IMR-90 (cell line): ENCODE measurements at regions not wholly inside any gene's neighbourhood (a gene's known extent, or its start where the extent isn't known, plus 50 kb on each side); places are given as distances from the start of the nearest gene placed in this dataset.

Experiments used
- ATAC-seq: fragments of 200-7000 bp; cut with Tn5 transposase; 2 replicates; pipeline ENCODE4 v1.9.1; 2020; ENCODE audit warnings: low read depth, mild to moderate bottlenecking, moderate library complexity
- BruUV-seq: library from RNA; stranded (reverse); fragments of 400-500 nt; replicated peaks from 2 replicates; lab custom pipeline; 2021; lab: Mats Ljungman, UMichigan
- CTCF ChIA-PET: fragments of 300-600 bp; formaldehyde crosslinking; extraction: SDS; loops from one replicate; lab custom pipeline; 2021; ENCODE audit warnings: antibody characterized with exemption; lab: Yijun Ruan, JAX
- POLR2A ChIA-PET: fragments of 300-600 bp; sonication (Branson Sonifier 250); formaldehyde crosslinking; loops from one replicate; lab custom pipeline; 2022; ENCODE audit warnings: antibody characterized with exemption; ENCODE audit not compliant: unreplicated experiment; lab: Charles Lee
- DNase-seq: peaks from one replicate; pipeline ENCODE4 v3.0.0; 2013
- H2AFZ ChIP-seq: replicated peaks from 2 replicates; pipeline ENCODE3; 2013; ENCODE audit warnings: low read length, mild to moderate bottlenecking; ENCODE audit not compliant: poor library complexity
- H2AK5ac ChIP-seq: 2 replicates; pipeline ENCODE4 v1.6.1; 2013; ENCODE audit warnings: low read depth, low read length, inconsistent platforms
- H2AK9ac ChIP-seq: replicated peaks from 2 replicates; pipeline ENCODE3; 2013; ENCODE audit warnings: mild to moderate bottlenecking, low read depth, low read length, moderate library complexity; ENCODE audit not compliant: poor library complexity
- H2BK120ac ChIP-seq: 2 replicates; pipeline ENCODE4 v1.6.1; 2013; ENCODE audit warnings: low read depth, low read length, inconsistent platforms
- H2BK15ac ChIP-seq: 3 replicates; pipeline ENCODE4 v1.6.1; 2013; ENCODE audit warnings: low read depth, low read length, inconsistent platforms
- H2BK20ac ChIP-seq: 2 replicates; pipeline ENCODE4 v1.6.1; 2013; ENCODE audit warnings: low read depth, mild to moderate bottlenecking, inconsistent platforms, low read length, moderate library complexity
- H2BK5ac ChIP-seq: 2 replicates; pipeline ENCODE4 v1.6.1; 2013; ENCODE audit warnings: mild to moderate bottlenecking, low read depth, low read length, inconsistent platforms; ENCODE audit not compliant: poor library complexity, severe bottlenecking
- H3K14ac ChIP-seq: replicated peaks from 2 replicates; pipeline ENCODE4 v1.6.1; 2013; ENCODE audit warnings: low read depth, low read length, inconsistent platforms
- H3K18ac ChIP-seq: 2 replicates; pipeline ENCODE4 v1.6.1; 2013; ENCODE audit warnings: low read depth, low read length, control low read depth
- H3K23ac ChIP-seq: 2 replicates; pipeline ENCODE4 v1.6.1; 2013; ENCODE audit warnings: low read depth, low read length, inconsistent platforms
- H3K27ac ChIP-seq: 2 replicates; pipeline ENCODE4 v1.5.1; 2013; ENCODE audit warnings: mild to moderate bottlenecking, control low read depth, low read length; ENCODE audit not compliant: insufficient read depth
- H3K27me3 ChIP-seq: 2 replicates; pipeline ENCODE4 v1.6.1; 2013; ENCODE audit warnings: low read length; ENCODE audit not compliant: control insufficient read depth, insufficient read depth
- H3K36me3 ChIP-seq: 2 replicates; pipeline ENCODE4 v1.6.1; 2013; ENCODE audit warnings: low read length, mixed read lengths; ENCODE audit not compliant: control insufficient read depth, insufficient read depth
- H3K4ac ChIP-seq: 2 replicates; pipeline ENCODE4 v1.6.1; 2013; ENCODE audit warnings: low read depth, low read length, inconsistent platforms
- H3K4me1 ChIP-seq: 2 replicates; pipeline ENCODE4 v1.6.1; 2013; ENCODE audit warnings: low read length, mixed read lengths; ENCODE audit not compliant: control insufficient read depth, insufficient read depth
- H3K4me2 ChIP-seq: 2 replicates; pipeline ENCODE4 v1.6.1; 2013; ENCODE audit warnings: low read depth, mild to moderate bottlenecking, control low read depth, low read length, moderate library complexity
- H3K4me3 ChIP-seq: 2 replicates; pipeline ENCODE4 v1.5.1; 2013; ENCODE audit warnings: low read depth, mild to moderate bottlenecking, control low read depth, low read length, moderate library complexity; ENCODE audit not compliant: insufficient read depth
- H3K56ac ChIP-seq: 2 replicates; pipeline ENCODE4 v1.6.1; 2013; ENCODE audit warnings: low read length, inconsistent platforms; ENCODE audit not compliant: insufficient read depth; ENCODE audit errors: extremely low read depth
- H3K79me1 ChIP-seq, 2 experiments: 2 replicates each; pipeline ENCODE4 v1.6.1; 2013; ENCODE audit warnings: low read length in 2 of 2, inconsistent platforms in 1 of 2, low read depth in 1 of 2
- H3K9ac ChIP-seq: 2 replicates; pipeline ENCODE4 v1.6.1; 2013; ENCODE audit warnings: low read depth, low read length, control low read depth
- H3K9me1 ChIP-seq: 2 replicates; pipeline ENCODE4 v1.6.1; 2013; ENCODE audit warnings: low read length, inconsistent platforms; ENCODE audit not compliant: insufficient read depth
- H3K9me3 ChIP-seq: 2 replicates; pipeline ENCODE4 v1.6.1; 2013; ENCODE audit warnings: low read length; ENCODE audit not compliant: control insufficient read depth, insufficient read depth
- H4K20me1 ChIP-seq: 2 replicates; pipeline ENCODE4 v1.6.1; 2013; ENCODE audit warnings: low read length, inconsistent platforms; ENCODE audit not compliant: insufficient read depth
- H4K5ac ChIP-seq: 2 replicates; pipeline ENCODE4 v1.6.1; 2013; ENCODE audit warnings: mild to moderate bottlenecking, low read depth, low read length, control low read depth
- H4K8ac ChIP-seq, 2 experiments: 2 replicates each; pipeline ENCODE4 v1.6.1; 2013; ENCODE audit warnings: low read depth in 2 of 2, low read length in 2 of 2, control low read depth in 1 of 2, inconsistent platforms in 1 of 2
- H4K91ac ChIP-seq: 2 replicates; pipeline ENCODE4 v1.6.1; 2013; ENCODE audit warnings: low read depth, low read length, inconsistent platforms; ENCODE audit not compliant: insufficient read depth
- BHLHE40 ChIP-seq: fragments of 150-350 bp; IDR thresholded peaks from 2 replicates; pipeline ENCODE4 v1.6.1; 2016; ENCODE audit warnings: mild to moderate bottlenecking, low read depth, low read length
- ELK1 ChIP-seq: fragments of 150-350 bp; IDR thresholded peaks from 2 replicates; pipeline ENCODE4 v1.6.1; 2016; ENCODE audit warnings: low read depth, mild to moderate bottlenecking, low read length, moderate library complexity, borderline replicate concordance
- FOS ChIP-seq: fragments of 150-350 bp; IDR thresholded peaks from 2 replicates; pipeline ENCODE4 v1.6.1; 2016; ENCODE audit warnings: low read depth, low read length
- MAFK ChIP-seq: IDR thresholded peaks from 2 replicates; pipeline ENCODE4 v1.6.1; 2012; ENCODE audit warnings: low read depth, low read length, improper control_type of control experiment
- MAZ ChIP-seq: IDR thresholded peaks from 2 replicates; pipeline ENCODE4 v1.6.1; 2012; ENCODE audit warnings: low read depth, mild to moderate bottlenecking, low read length, improper control_type of control experiment, moderate library complexity, borderline replicate concordance
- MXI1 ChIP-seq: IDR thresholded peaks from 2 replicates; pipeline ENCODE4 v1.6.1; 2012; ENCODE audit warnings: low read depth, mild to moderate bottlenecking, low read length, moderate library complexity, borderline replicate concordance
- NFE2L2 ChIP-seq: fragments of 150-350 bp; IDR thresholded peaks from 2 replicates; pipeline ENCODE4 v1.6.1; 2016; ENCODE audit warnings: low read depth, mild to moderate bottlenecking, low read length
- POLR2A ChIP-seq: IDR thresholded peaks from 2 replicates; pipeline ENCODE4 v1.6.1; 2012; ENCODE audit warnings: mild to moderate bottlenecking, low read depth, low read length
- RFX5 ChIP-seq: IDR thresholded peaks from 2 replicates; pipeline ENCODE4 v1.8.0; 2012; ENCODE audit warnings: low read depth, mild to moderate bottlenecking, low read length, moderate library complexity
- SMC3 ChIP-seq: fragments of 150-350 bp; IDR thresholded peaks from 2 replicates; pipeline ENCODE4 v1.6.1; 2016; ENCODE audit warnings: low read depth, mild to moderate bottlenecking, antibody characterized with exemption, low read length, moderate library complexity
- USF2 ChIP-seq: fragments of 150-350 bp; IDR thresholded peaks from 2 replicates; pipeline ENCODE4 v1.6.1; 2017; ENCODE audit warnings: mild to moderate bottlenecking, antibody characterized with exemption, low read length, low read depth
- WGBS, 2 experiments: methylation state at CpG; one replicate each; pipeline versions ENCODE4 v1.1.5 to v1.1.7; 2013; ENCODE audit warnings: missing lambda C conversion rate in 2 of 2; ENCODE audit not compliant: insufficient read length in 1 of 2; ENCODE audit errors: extremely low coverage in 2 of 2; 5-methylcytosine and 5-hydroxymethylcytosine counted together
- dilution Hi-C: fragments of 300-500 bp; cut with HindIII; formaldehyde crosslinking; loops from one replicate; pipeline ENCODE4 v1.14.3; 2018; ENCODE audit warnings: low sequenced_read_pairs; ENCODE audit not compliant: unreplicated experiment
- in situ Hi-C: fragments of 300-500 bp; cut with MboI; formaldehyde crosslinking; loops from 3 replicates; pipeline ENCODE4 v1.14.3; 2019; ENCODE audit warnings: low sequenced_read_pairs, inconsistent platforms, mixed read lengths
- intact Hi-C: fragments of 100-400 bp; cut with micrococcal nuclease; formaldehyde crosslinking; loops from 2 replicates; pipeline ENCODE4 v1.10.0; 2022

DNA sequence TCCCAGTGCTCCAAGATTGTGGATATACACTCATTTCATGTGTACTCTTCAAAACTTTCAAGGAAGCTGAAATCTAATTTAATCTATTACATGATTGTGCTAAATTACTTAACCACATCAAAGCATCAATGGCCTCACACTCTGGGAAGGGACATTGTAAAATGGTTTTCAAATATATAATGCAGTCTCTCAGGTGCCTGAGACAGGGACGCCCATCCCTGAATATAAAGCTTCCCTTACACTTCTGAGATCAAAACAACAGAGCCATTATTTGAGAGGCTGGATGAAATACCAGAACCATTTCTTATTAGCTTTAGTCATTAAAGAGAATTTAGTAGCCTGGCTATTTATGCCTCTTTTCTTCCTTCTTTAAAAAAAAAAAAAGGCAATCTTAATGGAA lies 259.2 kb upstream of the NFIA start:
- Histone ChIP-seq H3K9me3 (no peaks in the 10 kb centered on the region), H3K9ac (no peak overlapping the region), H4K8ac (no peak overlapping the region), H3K4me3 (no peak overlapping the region), H3K23ac (no peak overlapping the region), H3K4me2 (no peak overlapping the region), H4K5ac (no peak overlapping the region), H2BK15ac (no peak overlapping the region), H3K27ac (no peak overlapping the region), H3K56ac (no peak overlapping the region), H2AK9ac (no peak overlapping the region), H3K4me1 (no peaks in the 10 kb centered on the region), H2AK5ac (no peak overlapping the region), H3K36me3 (no peaks in the 10 kb centered on the region), H4K91ac (no peak overlapping the region), H3K9me1 (no peaks in the 10 kb centered on the region), H2AFZ (no peak overlapping the region), H3K27me3 (no peaks in the 10 kb centered on the region), H3K14ac (no peak overlapping the region), H3K79me1 (no peaks in the 10 kb centered on the region), H2BK120ac (no peak overlapping the region), H3K4ac (no peak overlapping the region), H2BK20ac (no peak overlapping the region), H4K20me1 (no peaks in the 10 kb centered on the region), H3K18ac (no peak overlapping the region), H2BK5ac (no peak overlapping the region)
- TF ChIP-seq NFE2L2 (no peak), ELK1 (no peak), USF2 (no peak), MXI1 (no peak), POLR2A (no peak), FOS (no peak), RFX5 (no peak), BHLHE40 (no peak), MAFK (no peak), SMC3 (no peak), MAZ (no peak)
- WGBS, 2 experiments, result no CpG with 5 or more reads among the region's 1 CpG
- BruUV-seq, result no TSS peak
- no peak for ATAC-seq
- in situ Hi-C loops, result no loop called here
- ChIA-PET POLR2A (no interaction called here), CTCF (no interaction called here)
- intact Hi-C loops, result no loop called here
- DNase-seq, result no peak
- dilution Hi-C loops, result no loop called here
